A172 (cell line): ENCODE measurements at regions not wholly inside any gene's neighbourhood (a gene's known extent, or its start where the extent isn't known, plus 50 kb on each side); places are given as distances from the start of the nearest gene placed in this dataset.

Experiments
- DNase-seq: peaks from one replicate; pipeline ENCODE4 v3.0.0-alpha.2; 2015; ENCODE audit warnings: low spot score

GRCh38 chr2:12584338-12584737, 132.4 kb upstream of the TRIB2 start:
- no peak for DNase-seq

- DNase-seq = no peak
Measured at GRCh38 chr2:12585784-12586183, 131.0 kb upstream of the TRIB2 start.

- no peak for DNase-seq
Measured at GRCh38 chr2:12587228-12587627, 129.5 kb upstream of the TRIB2 start.

GRCh38 chr2:12587729-12588522, 128.8 kb upstream of the TRIB2 start:
- peak; percentile 75 for DNase-seq

GRCh38 chr2:12588986-12589385, 127.8 kb upstream of the TRIB2 start:
- no peak for DNase-seq

GRCh38 chr2:12589802-12590320, 126.9 kb upstream of the TRIB2 start:
- no peak for DNase-seq

GRCh38 chr2:12592296-12592695, 124.4 kb upstream of the TRIB2 start:
- no peak for DNase-seq

- DNase-seq = no peak
Measured at GRCh38 chr2:12594590-12594989, 122.1 kb upstream of the TRIB2 start.

- no peak for DNase-seq
Measured at GRCh38 chr2:12596771-12597170, 120.0 kb upstream of the TRIB2 start.

- no peak for DNase-seq
Measured at GRCh38 chr2:12597610-12598009, 119.1 kb upstream of the TRIB2 start.

GRCh38 chr2:12602661-12603060, 114.1 kb upstream of the TRIB2 start:
- no peak for DNase-seq

- peak; percentile 4 for DNase-seq
Measured at GRCh38 chr2:12603781-12604295, 112.9 kb upstream of the TRIB2 start.

- DNase-seq = no peak
Measured at GRCh38 chr2:12604341-12604740, 112.4 kb upstream of the TRIB2 start.

GRCh38 chr2:12605366-12605765, 111.4 kb upstream of the TRIB2 start:
- no peak for DNase-seq

- DNase-seq = no peak
Measured at GRCh38 chr2:12605936-12606335, 110.8 kb upstream of the TRIB2 start.

GRCh38 chr2:12606472-12607000, 110.2 kb upstream of the TRIB2 start:
- DNase-seq = peak; percentile 37

GRCh38 chr2:12607971-12608370, 108.8 kb upstream of the TRIB2 start:
- peak; percentile 26 for DNase-seq

GRCh38 chr2:12610314-12610713, 106.4 kb upstream of the TRIB2 start:
- DNase-seq = no peak

- DNase-seq = no peak
Measured at GRCh38 chr2:12612168-12612567, 104.6 kb upstream of the TRIB2 start.

- DNase-seq = no peak
Measured at GRCh38 chr2:12612671-12613070, 104.1 kb upstream of the TRIB2 start.

- no peak for DNase-seq
Measured at GRCh38 chr2:12613137-12613835, 103.5 kb upstream of the TRIB2 start.

- no peak for DNase-seq
Measured at GRCh38 chr2:12615509-12615908, 101.2 kb upstream of the TRIB2 start.
